K562 (cell line): ENCODE measurements at regions not wholly inside any gene's neighbourhood (a gene's known extent, or its start where the extent isn't known, plus 50 kb on each side); places are given as distances from the start of the nearest gene placed in this dataset.

Experiments used
- BCL6 ChIP-seq: fragments of 250-450 bp; sonication (Bioruptor Pico); IDR thresholded peaks from 2 replicates; pipeline ENCODE4 v1.4.0; 2020
- CC2D1A ChIP-seq: fragments of 450-650 bp; IDR thresholded peaks from 2 replicates; pipeline ENCODE4 v1.6.1; 2017; ENCODE audit warnings: mild to moderate bottlenecking
- CHD2 ChIP-seq: IDR thresholded peaks from 2 replicates; pipeline ENCODE4 v1.6.1; 2011; ENCODE audit warnings: low read depth, low read length
- ESRRA ChIP-seq: fragments of 450-650 bp; IDR thresholded peaks from 2 replicates; pipeline ENCODE4 v1.6.1; 2014; ENCODE audit warnings: low read depth, mild to moderate bottlenecking, moderate library complexity, borderline replicate concordance
- ETV5 ChIP-seq: sonication (generic); formaldehyde crosslinking; IDR thresholded peaks from 2 replicates; pipeline ENCODE4 v1.4.0; 2020; ENCODE audit warnings: low read depth, mild to moderate bottlenecking, missing genetic modification reagents
- HMBOX1 ChIP-seq: sonication (generic); IDR thresholded peaks from 2 replicates; pipeline ENCODE4 v1.6.1; 2016
- HNRNPL ChIP-seq: fragments of 200-400 bp; formaldehyde crosslinking; IDR thresholded peaks from 2 replicates; pipeline ENCODE4 v1.6.1; 2017; ENCODE audit warnings: low read depth, mild to moderate bottlenecking, low read length
- MAFG ChIP-seq: fragments of 450-650 bp; conservative IDR thresholded peaks from 2 replicates; pipeline ENCODE4 v1.6.1; 2016; ENCODE audit warnings: missing genetic modification characterization, missing compliant biosample characterization
- MAFK ChIP-seq: IDR thresholded peaks from 2 replicates; pipeline ENCODE4 v1.6.1; 2011; ENCODE audit warnings: low read length, improper control_type of control experiment
- MITF ChIP-seq: IDR thresholded peaks from 2 replicates; pipeline ENCODE4 v1.6.1; 2014; ENCODE audit warnings: antibody characterized with exemption
- MTF1 ChIP-seq: fragments of 250-450 bp; sonication (Bioruptor Pico); IDR thresholded peaks from 2 replicates; pipeline ENCODE4 v1.9.0; 2021; ENCODE audit warnings: moderate library complexity, mild to moderate bottlenecking, inconsistent platforms, borderline replicate concordance
- POLR2B ChIP-seq: fragments of 450-650 bp; IDR thresholded peaks from 2 replicates; pipeline ENCODE4 v1.6.1; 2018; ENCODE audit warnings: low read depth; ENCODE audit not compliant: partially characterized antibody
- SAP30 ChIP-seq: fragments of 200-600 bp; sonication (generic); IDR thresholded peaks from 2 replicates; pipeline ENCODE4 v1.6.1; 2012; ENCODE audit warnings: borderline replicate concordance, low read depth, mild to moderate bottlenecking, moderate library complexity, low read length, control low read depth, inconsistent platforms; ENCODE audit not compliant: insufficient read depth, poor library complexity, severe bottlenecking
- SNAPC5 ChIP-seq: fragments of 250-450 bp; sonication (Bioruptor Pico); IDR thresholded peaks from 2 replicates; pipeline ENCODE4 v1.8.0; 2021; ENCODE audit warnings: moderate library complexity, mild to moderate bottlenecking, inconsistent platforms
- TFAM ChIP-seq: fragments of 250-450 bp; sonication (Bioruptor Pico); conservative IDR thresholded peaks from 2 replicates; pipeline ENCODE4 v1.5.0; 2021; ENCODE audit warnings: mild to moderate bottlenecking, moderate library complexity
- TRIM24 ChIP-seq, 2 experiments: fragments of 450-650 bp; IDR thresholded peaks; 2 replicates each; pipeline ENCODE4 v1.6.1; 2016
- YBX1 ChIP-seq: fragments of 450-650 bp; IDR thresholded peaks from 2 replicates; pipeline ENCODE4 v1.7.1; 2016; ENCODE audit warnings: mild to moderate bottlenecking
- ZC3H4 ChIP-seq: sonication (generic); formaldehyde crosslinking; IDR thresholded peaks from 2 replicates; pipeline ENCODE4 v1.9.0; 2021; ENCODE audit warnings: missing genetic modification reagents, borderline replicate concordance
- ZFP36 ChIP-seq: fragments of 150-350 bp; IDR thresholded peaks from 2 replicates; pipeline ENCODE4 v1.6.1; 2018; ENCODE audit warnings: low read length, low read depth; ENCODE audit not compliant: partially characterized antibody
- ZNF165 ChIP-seq: fragments of 250-450 bp; sonication (Bioruptor Pico); IDR thresholded peaks from 2 replicates; pipeline ENCODE4 v1.4.0; 2020; ENCODE audit warnings: borderline replicate concordance
- ZNF277 ChIP-seq: fragments of 250-450 bp; sonication (Bioruptor Pico); IDR thresholded peaks from 2 replicates; pipeline ENCODE4 v1.8.0; 2022; ENCODE audit warnings: inconsistent platforms, mild to moderate bottlenecking, moderate library complexity, borderline replicate concordance
- ZNF395 ChIP-seq: fragments of 200-800 bp; sonication (Bioruptor generic); IDR thresholded peaks from 2 replicates; pipeline ENCODE4 v1.6.1; 2017; ENCODE audit warnings: missing genetic modification characterization, missing compliant biosample characterization
- ZNF766 ChIP-seq: fragments of 200-800 bp; sonication (Bioruptor generic); conservative IDR thresholded peaks from 2 replicates; pipeline ENCODE4 v1.6.1; 2016; ENCODE audit warnings: missing genetic modification characterization, missing compliant biosample characterization

GRCh38 chr5:12675959-12676358 lies 771.7 kb upstream of the CTNND2 start (continued):
- TF ChIP-seq MTF1 (CRISPR knock-in tag) = no peak
- peak; percentile 82 for TF ChIP-seq MAFG (tag)
- peak; percentile 96 for TF ChIP-seq MAFK
- no peak for TF ChIP-seq POLR2B
- TF ChIP-seq TRIM24 (IDR thresholded peaks at IDR 0.05) = no peak
- no peak for TF ChIP-seq HNRNPL
- no peak for TF ChIP-seq ZNF766 (CRISPR knock-in tag)
- TF ChIP-seq MITF = no peak
- no peak for TF ChIP-seq SAP30
- no peak for TF ChIP-seq ZNF165
- no peak for TF ChIP-seq ZNF277 (CRISPR knock-in tag)
- TF ChIP-seq TFAM (CRISPR knock-in tag) = no peak
- no peak for TF ChIP-seq CC2D1A
- no peak for TF ChIP-seq CHD2
- TF ChIP-seq ZC3H4 (CRISPR knock-in tag) = no peak
- no peak for TF ChIP-seq ETV5 (CRISPR knock-in tag)
- TF ChIP-seq YBX1 = no peak
- TF ChIP-seq ESRRA = no peak
- TF ChIP-seq ZNF395 (CRISPR knock-in tag) = no peak
- TF ChIP-seq ZFP36 = no peak
- no peak for TF ChIP-seq SNAPC5 (CRISPR knock-in tag)
- no peak for TF ChIP-seq BCL6 (CRISPR knock-in tag)
- TF ChIP-seq HMBOX1 = no peak
